ENCODE measurements at regions not wholly inside any gene's neighbourhood (a gene's known extent, or its start where the extent isn't known, plus 50 kb on each side); places are given as distances from the start of the nearest gene placed in this dataset.

DNA sequence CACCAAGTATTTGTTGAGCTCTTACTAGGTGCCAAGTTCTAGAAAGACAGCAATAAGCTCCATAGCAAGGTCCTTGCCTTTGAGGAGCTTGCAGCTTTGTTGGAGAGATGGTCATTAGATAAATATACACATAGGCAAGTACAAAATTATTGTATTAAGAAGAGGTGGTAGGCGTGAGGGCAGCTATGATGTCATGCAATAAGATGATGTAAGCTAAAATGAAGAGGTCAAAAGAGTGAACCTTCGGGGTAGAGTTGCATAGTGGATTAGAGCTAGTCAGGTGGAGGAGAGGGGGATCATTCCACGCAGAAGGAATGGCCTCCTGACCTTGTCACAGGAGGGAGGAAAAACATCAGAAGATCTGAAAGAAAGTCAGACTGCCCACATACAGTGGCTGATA is 141.9 kb upstream of the PCSK2 start:
- Histone ChIP-seq H3K27ac (ENCODE audit: low read depth, low read length) (no peak overlapping the region), H3K9me3 (ENCODE audit: insufficient read depth, low read depth, low read length) (no peaks in the 10 kb centered on the region), H4K20me1 (ENCODE audit: insufficient read depth, low read length) (no peaks in the 10 kb centered on the region), H2AFZ (ENCODE audit: low read depth, low read length) (no peak overlapping the region), H3K27me3 (ENCODE audit: insufficient read depth, low read length) (no peaks in the 10 kb centered on the region), H3K4me1 (ENCODE audit: insufficient read depth, low read length) (no peaks in the 10 kb centered on the region), H3K4me3 (ENCODE audit: insufficient read depth, low read depth, low read length) (no peak overlapping the region), H3K79me2 (ENCODE audit: insufficient read depth, low read length) (no peaks in the 10 kb centered on the region), H3K9ac (ENCODE audit: low read length) (no peak overlapping the region), H3K36me3 (ENCODE audit: insufficient read depth, low read length) (no peaks in the 10 kb centered on the region), H3K4me2 (ENCODE audit: low read length) (no peak overlapping the region)
- no peak for FAIRE-seq
- Mint-ChIP-seq H3K4me1 (ENCODE audit: low read depth, unreplicated experiment) (no peaks in the 10 kb centered on the region), H3K27me3 (ENCODE audit: low read depth, unreplicated experiment) (peaks cover 9% of the 10 kb centered on the region), H3K4me3 (ENCODE audit: unreplicated experiment) (no peak overlapping the region), H3K9me3 (ENCODE audit: unreplicated experiment) (peaks cover 2% of the 10 kb centered on the region), H3K36me3 (ENCODE audit: low read depth, unreplicated experiment) (no peaks in the 10 kb centered on the region), H3K27ac (ENCODE audit: unreplicated experiment) (no peak overlapping the region)
- DNase-seq (ENCODE audit: low read depth): no peak
- TF ChIP-seq, protein P1, sequence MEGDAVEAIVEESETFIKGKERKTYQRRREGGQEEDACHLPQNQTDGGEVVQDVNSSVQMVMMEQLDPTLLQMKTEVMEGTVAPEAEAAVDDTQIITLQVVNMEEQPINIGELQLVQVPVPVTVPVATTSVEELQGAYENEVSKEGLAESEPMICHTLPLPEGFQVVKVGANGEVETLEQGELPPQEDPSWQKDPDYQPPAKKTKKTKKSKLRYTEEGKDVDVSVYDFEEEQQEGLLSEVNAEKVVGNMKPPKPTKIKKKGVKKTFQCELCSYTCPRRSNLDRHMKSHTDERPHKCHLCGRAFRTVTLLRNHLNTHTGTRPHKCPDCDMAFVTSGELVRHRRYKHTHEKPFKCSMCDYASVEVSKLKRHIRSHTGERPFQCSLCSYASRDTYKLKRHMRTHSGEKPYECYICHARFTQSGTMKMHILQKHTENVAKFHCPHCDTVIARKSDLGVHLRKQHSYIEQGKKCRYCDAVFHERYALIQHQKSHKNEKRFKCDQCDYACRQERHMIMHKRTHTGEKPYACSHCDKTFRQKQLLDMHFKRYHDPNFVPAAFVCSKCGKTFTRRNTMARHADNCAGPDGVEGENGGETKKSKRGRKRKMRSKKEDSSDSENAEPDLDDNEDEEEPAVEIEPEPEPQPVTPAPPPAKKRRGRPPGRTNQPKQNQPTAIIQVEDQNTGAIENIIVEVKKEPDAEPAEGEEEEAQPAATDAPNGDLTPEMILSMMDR (IDR thresholded peaks at IDR 0.05; ENCODE audit: insufficient read depth, low read depth, low read length): no peak
- no peak for TF ChIP-seq EZH2 (IDR thresholded peaks at IDR 0.05; ENCODE audit: insufficient read depth, low read length)

DNA sequence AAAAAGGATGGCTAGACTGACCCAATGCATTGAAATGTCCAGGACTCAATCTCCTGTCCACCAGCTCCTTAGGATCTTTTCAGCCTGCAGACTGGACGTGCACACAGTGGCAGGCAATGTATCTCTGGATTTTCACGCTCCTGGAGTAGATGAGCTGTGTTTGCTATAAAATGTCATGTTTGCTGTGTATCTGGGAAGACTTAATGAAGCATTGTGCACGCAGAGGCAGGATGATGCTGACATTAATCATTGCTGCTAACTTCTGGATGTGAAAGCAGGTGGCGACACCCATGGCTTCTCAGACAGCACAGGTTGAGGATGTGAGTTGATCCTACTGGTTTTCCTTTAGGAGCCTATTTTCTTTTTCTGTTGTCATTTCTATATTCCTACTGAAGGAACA is 133.1 kb upstream of the PCSK2 start:
- Mint-ChIP-seq H3K27me3 (ENCODE audit: low read depth, unreplicated experiment) (peaks cover 11% of the 10 kb centered on the region), H3K4me1 (ENCODE audit: low read depth, unreplicated experiment) (no peaks in the 10 kb centered on the region), H3K4me3 (ENCODE audit: unreplicated experiment) (no peak overlapping the region), H3K27ac (ENCODE audit: unreplicated experiment) (no peak overlapping the region), H3K36me3 (ENCODE audit: low read depth, unreplicated experiment) (no peaks in the 10 kb centered on the region), H3K9me3 (ENCODE audit: unreplicated experiment) (no peaks in the 10 kb centered on the region)
- no peak overlapping the region for H3K9ac ChIP-seq (ENCODE audit: low read length)
- H3K79me2 ChIP-seq (ENCODE audit: insufficient read depth, low read length): no peaks in the 10 kb centered on the region
- no peak overlapping the region for H3K4me3 ChIP-seq (ENCODE audit: insufficient read depth, low read depth, low read length)
- H3K27ac ChIP-seq (ENCODE audit: low read depth, low read length): no peak overlapping the region
- TF ChIP-seq, protein P1 (IDR thresholded peaks at IDR 0.05; ENCODE audit: insufficient read depth, low read depth, low read length): no peak
- no peak for TF ChIP-seq EZH2 (IDR thresholded peaks at IDR 0.05; ENCODE audit: insufficient read depth, low read length)
- no peak overlapping the region for H2AFZ ChIP-seq (ENCODE audit: low read depth, low read length)
- no peak overlapping the region for H3K4me2 ChIP-seq (ENCODE audit: low read length)
- H3K4me1 ChIP-seq (ENCODE audit: insufficient read depth, low read length): no peaks in the 10 kb centered on the region
- FAIRE-seq (no peak), DNase-seq (ENCODE audit: low read depth) (no peak)
- H3K36me3 ChIP-seq (ENCODE audit: insufficient read depth, low read length): no peaks in the 10 kb centered on the region
- H3K27me3 ChIP-seq (ENCODE audit: insufficient read depth, low read length): no peaks in the 10 kb centered on the region
- no peaks in the 10 kb centered on the region for H4K20me1 ChIP-seq (ENCODE audit: insufficient read depth, low read length)
- no peaks in the 10 kb centered on the region for H3K9me3 ChIP-seq (ENCODE audit: insufficient read depth, low read depth, low read length)

DNA sequence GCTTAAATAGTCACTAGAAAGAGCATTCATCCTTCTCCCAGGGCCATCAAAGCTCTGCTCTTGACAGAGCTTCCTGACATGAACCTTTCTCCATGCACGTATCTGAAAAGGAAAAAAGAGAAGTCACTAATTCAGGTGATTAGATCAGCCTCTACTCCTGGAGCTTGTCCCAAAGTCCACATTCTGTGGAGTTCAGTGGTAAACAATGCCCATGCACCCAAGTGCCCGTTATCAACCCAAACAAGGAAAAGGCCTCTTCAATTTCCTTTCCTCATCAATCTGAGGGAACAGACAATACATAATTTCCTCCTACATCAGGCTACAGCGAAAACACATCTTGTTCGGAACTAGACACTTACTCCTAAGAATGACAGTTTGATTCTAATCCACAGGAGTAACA is 129.2 kb upstream of the PCSK2 start:
- no peak for DNase-seq (ENCODE audit: low read depth)
- no peak overlapping the region for H3K4me2 ChIP-seq (ENCODE audit: low read length)
- no peak overlapping the region for H3K4me3 Mint-ChIP-seq (ENCODE audit: unreplicated experiment)
- H3K79me2 ChIP-seq (ENCODE audit: insufficient read depth, low read length): no peaks in the 10 kb centered on the region
- no peak overlapping the region for H3K9ac ChIP-seq (ENCODE audit: low read length)
- H3K9me3 ChIP-seq (ENCODE audit: insufficient read depth, low read depth, low read length): no peaks in the 10 kb centered on the region
- no peaks in the 10 kb centered on the region for H3K4me1 ChIP-seq (ENCODE audit: insufficient read depth, low read length)
- no peaks in the 10 kb centered on the region for H3K27me3 ChIP-seq (ENCODE audit: insufficient read depth, low read length)
- no peak overlapping the region for H3K27ac Mint-ChIP-seq (ENCODE audit: unreplicated experiment)
- no peak overlapping the region for H3K4me3 ChIP-seq (ENCODE audit: insufficient read depth, low read depth, low read length)
- H3K27ac ChIP-seq (ENCODE audit: low read depth, low read length): no peak overlapping the region
- TF ChIP-seq EZH2 (IDR thresholded peaks at IDR 0.05; ENCODE audit: insufficient read depth, low read length): no peak
- TF ChIP-seq, protein P1 (IDR thresholded peaks at IDR 0.05; ENCODE audit: insufficient read depth, low read depth, low read length): no peak
- H2AFZ ChIP-seq (ENCODE audit: low read depth, low read length): no peak overlapping the region
- H3K36me3 ChIP-seq (ENCODE audit: insufficient read depth, low read length): no peaks in the 10 kb centered on the region
- FAIRE-seq: no peak
- H4K20me1 ChIP-seq (ENCODE audit: insufficient read depth, low read length): no peaks in the 10 kb centered on the region
- no peaks in the 10 kb centered on the region for H3K4me1 Mint-ChIP-seq (ENCODE audit: low read depth, unreplicated experiment)
- H3K9me3 Mint-ChIP-seq (ENCODE audit: unreplicated experiment): no peaks in the 10 kb centered on the region
- H3K36me3 Mint-ChIP-seq (ENCODE audit: low read depth, unreplicated experiment): no peaks in the 10 kb centered on the region
- H3K27me3 Mint-ChIP-seq (ENCODE audit: low read depth, unreplicated experiment): peaks cover 11% of the 10 kb centered on the region
